ENCODE measurements at regions not wholly inside any gene's neighbourhood (a gene's known extent, or its start where the extent isn't known, plus 50 kb on each side); places are given as distances from the start of the nearest gene placed in this dataset.

DNA sequence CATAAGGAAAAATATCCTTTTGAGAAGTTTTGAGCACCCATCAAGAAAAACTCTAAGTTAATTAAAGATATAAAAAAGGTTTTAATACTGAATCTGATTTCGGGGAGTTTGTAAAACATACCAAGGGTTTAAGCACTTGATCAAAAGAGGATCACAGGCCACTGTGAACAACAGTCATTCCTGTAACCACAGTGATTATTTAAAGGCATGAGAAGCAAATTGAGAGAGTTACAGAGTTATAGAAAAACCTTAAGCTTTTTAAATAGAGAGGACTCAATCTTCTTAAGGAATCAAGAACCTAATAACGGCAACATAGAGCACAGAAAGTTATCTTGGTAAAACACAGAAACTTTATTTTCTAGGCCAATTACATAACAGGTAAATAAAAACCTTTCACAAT is 831.6 kb downstream of the C6orf118 start:
- H3K4me2 ChIP-seq (ENCODE audit: low read length) = no peak overlapping the region
- H3F3A ChIP-seq (ENCODE audit: control insufficient read depth, insufficient read depth) = no peaks in the 10 kb centered on the region
- H4K20me1 ChIP-seq (ENCODE audit: control insufficient read depth, insufficient read depth, low read depth, low read length) = no peaks in the 10 kb centered on the region
- no peaks in the 10 kb centered on the region for H3K36me3 ChIP-seq (ENCODE audit: control insufficient read depth, low read length)
- H3K9me3 ChIP-seq (ENCODE audit: control insufficient read depth, insufficient read depth, low read length) = no peaks in the 10 kb centered on the region
- H3K4me3 ChIP-seq (ENCODE audit: low read length) = no peak overlapping the region
- no peaks in the 10 kb centered on the region for H3K27me3 ChIP-seq (ENCODE audit: control insufficient read depth, low read length)
- H3K9me2 ChIP-seq (replicated peaks; ENCODE audit: control insufficient read depth, low read length) = no peaks in the 10 kb centered on the region
- TF ChIP-seq CTCF (IDR thresholded peaks at IDR 0.05; ENCODE audit: low read depth, low read length, poor library complexity, severe bottlenecking) (no peak), EZH2phosphoT487 (IDR thresholded peaks at IDR 0.05; ENCODE audit: borderline replicate concordance, low read length) (no peak)
- no peaks in the 10 kb centered on the region for H3K79me2 ChIP-seq (ENCODE audit: control insufficient read depth, low read length)
- H3K4me1 ChIP-seq (ENCODE audit: control insufficient read depth, low read length) = no peaks in the 10 kb centered on the region
- no peak overlapping the region for H3K27ac ChIP-seq (ENCODE audit: low read depth, low read length)

DNA sequence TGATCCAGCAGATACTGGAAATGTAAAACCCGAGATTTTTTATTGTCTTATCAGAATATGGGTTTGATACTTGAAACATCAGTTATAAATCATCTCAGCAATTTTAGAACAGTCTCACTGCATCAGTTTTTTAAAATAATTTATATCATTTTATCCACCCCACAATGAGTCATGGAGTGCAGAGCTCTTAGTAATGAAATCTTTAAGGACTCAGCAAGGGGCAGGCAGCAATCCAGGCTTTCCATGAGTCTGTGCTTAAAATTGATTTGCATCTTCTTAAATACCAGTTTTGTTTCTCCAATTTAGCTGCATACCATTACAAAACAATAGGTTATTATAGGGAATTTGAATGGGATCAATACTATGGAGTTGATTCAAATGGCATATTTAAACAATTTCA is 832.3 kb downstream of the C6orf118 start:
- H3K4me2 ChIP-seq (ENCODE audit: low read length) = no peak overlapping the region
- H3F3A ChIP-seq (ENCODE audit: control insufficient read depth, insufficient read depth) = no peaks in the 10 kb centered on the region
- H3K27ac ChIP-seq (ENCODE audit: low read depth, low read length) = no peak overlapping the region

DNA sequence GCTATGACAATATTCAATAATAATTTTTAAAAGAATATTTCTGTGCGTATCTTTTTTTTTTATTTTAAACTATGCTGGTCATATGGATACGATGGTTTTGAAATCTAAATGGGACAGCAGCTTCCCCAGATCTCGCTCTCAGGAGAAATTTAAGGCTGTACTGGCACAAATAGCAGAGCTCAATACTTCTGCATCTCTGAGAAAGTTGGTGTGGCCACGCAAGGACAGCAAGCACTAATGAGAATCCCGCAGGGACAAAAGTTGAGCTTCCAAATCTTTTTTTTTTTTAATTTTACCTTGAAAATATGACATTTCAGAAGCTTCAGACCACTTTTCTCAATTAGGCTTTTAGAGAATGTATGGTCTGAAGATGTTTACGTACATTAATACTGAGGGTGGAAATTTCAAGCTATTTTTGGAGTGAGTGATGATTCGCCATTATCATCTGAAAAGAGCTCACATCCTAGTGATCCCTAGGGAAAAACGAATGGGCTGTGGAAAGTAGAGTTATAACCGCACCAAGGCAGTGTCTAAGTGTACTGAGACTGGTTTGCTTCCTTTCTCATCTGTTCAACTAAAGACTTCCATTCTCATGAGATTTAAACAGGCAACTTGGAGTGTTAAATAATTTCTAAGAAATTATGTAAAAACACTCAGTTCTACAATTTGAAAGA is 840.0 kb downstream of the C6orf118 start:
- Histone ChIP-seq H4K20me1 (ENCODE audit: control insufficient read depth, insufficient read depth, low read depth, low read length) (no peaks in the 10 kb centered on the region), H3K9me3 (ENCODE audit: control insufficient read depth, insufficient read depth, low read length) (no peaks in the 10 kb centered on the region), H3K27ac (ENCODE audit: low read depth, low read length) (no peak overlapping the region), H3F3A (ENCODE audit: control insufficient read depth, insufficient read depth) (no peaks in the 10 kb centered on the region), H3K9me2 (replicated peaks; ENCODE audit: control insufficient read depth, low read length) (no peaks in the 10 kb centered on the region), H3K27me3 (ENCODE audit: control insufficient read depth, low read length) (no peaks in the 10 kb centered on the region), H3K36me3 (ENCODE audit: control insufficient read depth, low read length) (no peaks in the 10 kb centered on the region), H3K4me2 (ENCODE audit: low read length) (no peak overlapping the region), H3K4me1 (ENCODE audit: control insufficient read depth, low read length) (no peaks in the 10 kb centered on the region), H3K79me2 (ENCODE audit: control insufficient read depth, low read length) (no peaks in the 10 kb centered on the region), H3K4me3 (ENCODE audit: low read length) (no peak overlapping the region)
- TF ChIP-seq EZH2phosphoT487 (IDR thresholded peaks at IDR 0.05; ENCODE audit: borderline replicate concordance, low read length) (no peak), CTCF (IDR thresholded peaks at IDR 0.05; ENCODE audit: low read depth, low read length, poor library complexity, severe bottlenecking) (no peak)

More for the DNA sequence above, 832.3 kb downstream of the C6orf118 start:
- no peaks in the 10 kb centered on the region for H3K9me2 ChIP-seq (replicated peaks; ENCODE audit: control insufficient read depth, low read length)
- no peaks in the 10 kb centered on the region for H3K4me1 ChIP-seq (ENCODE audit: control insufficient read depth, low read length)
- H3K36me3 ChIP-seq (ENCODE audit: control insufficient read depth, low read length) = no peaks in the 10 kb centered on the region
- H3K4me3 ChIP-seq (ENCODE audit: low read length) = no peak overlapping the region
- no peaks in the 10 kb centered on the region for H3K27me3 ChIP-seq (ENCODE audit: control insufficient read depth, low read length)
- H4K20me1 ChIP-seq (ENCODE audit: control insufficient read depth, insufficient read depth, low read depth, low read length) = no peaks in the 10 kb centered on the region
- no peaks in the 10 kb centered on the region for H3K79me2 ChIP-seq (ENCODE audit: control insufficient read depth, low read length)
- no peak for TF ChIP-seq EZH2phosphoT487 (IDR thresholded peaks at IDR 0.05; ENCODE audit: borderline replicate concordance, low read length)
- no peak for TF ChIP-seq CTCF (IDR thresholded peaks at IDR 0.05; ENCODE audit: low read depth, low read length, poor library complexity, severe bottlenecking)
- H3K9me3 ChIP-seq (ENCODE audit: control insufficient read depth, insufficient read depth, low read length) = no peaks in the 10 kb centered on the region
